ENCODE measurements at regions not wholly inside any gene's neighbourhood (a gene's known extent, or its start where the extent isn't known, plus 50 kb on each side); places are given as distances from the start of the nearest gene placed in this dataset.

GRCh38 chr7:37541810-37542443 is 93.3 kb upstream of the ELMO1 start:
- H4K20me1 ChIP-seq (ENCODE audit: insufficient read depth): no peaks in the 10 kb centered on the region
- no peak overlapping the region for H3K27ac ChIP-seq
- H3K79me2 ChIP-seq (ENCODE audit: insufficient read depth, low read depth): no peaks in the 10 kb centered on the region
- peaks cover 11% of the 10 kb centered on the region for H3K4me1 ChIP-seq (ENCODE audit: low read depth, poor library complexity, severe bottlenecking)
- H3K36me3 ChIP-seq (ENCODE audit: insufficient read depth): no peaks in the 10 kb centered on the region
- H3K4me3 ChIP-seq (IDR thresholded peaks at IDR 0.05; ENCODE audit: insufficient read depth, low read depth, low read length): no peak overlapping the region
- H3K9ac ChIP-seq: no peak overlapping the region
- H3K4me2 ChIP-seq: peak overlapping the region; percentile 5; the same call in 1 of the 2 replicates
- no peak for TF ChIP-seq CTCF (conservative IDR thresholded peaks at IDR 0.05; ENCODE audit: low read depth, low read length)
- H3K27me3 ChIP-seq (ENCODE audit: insufficient read depth, low read depth): no peaks in the 10 kb centered on the region
- H2AFZ ChIP-seq (ENCODE audit: low read depth): no peak overlapping the region

- H3K9ac ChIP-seq: no peak overlapping the region
- H3K27me3 ChIP-seq (ENCODE audit: insufficient read depth, low read depth): no peaks in the 10 kb centered on the region
- H3K4me2 ChIP-seq: no peak overlapping the region
- no peak for TF ChIP-seq CTCF (conservative IDR thresholded peaks at IDR 0.05; ENCODE audit: low read depth, low read length)
- no peak overlapping the region for H3K27ac ChIP-seq
- H3K4me3 ChIP-seq (IDR thresholded peaks at IDR 0.05; ENCODE audit: insufficient read depth, low read depth, low read length): no peak overlapping the region
- peaks cover 11% of the 10 kb centered on the region for H3K4me1 ChIP-seq (ENCODE audit: low read depth, poor library complexity, severe bottlenecking)
- no peak overlapping the region for H2AFZ ChIP-seq (ENCODE audit: low read depth)
- H4K20me1 ChIP-seq (ENCODE audit: insufficient read depth): no peaks in the 10 kb centered on the region
- H3K79me2 ChIP-seq (ENCODE audit: insufficient read depth, low read depth): no peaks in the 10 kb centered on the region
- H3K36me3 ChIP-seq (ENCODE audit: insufficient read depth): no peaks in the 10 kb centered on the region
These were observed 97.2 kb upstream of the ELMO1 start for GRCh38 chr7:37545619-37546534.

GRCh38 chr7:37546677-37547076 is 98.0 kb upstream of the ELMO1 start:
- Histone ChIP-seq H4K20me1 (ENCODE audit: insufficient read depth) (no peaks in the 10 kb centered on the region), H3K9ac (no peak overlapping the region), H3K4me1 (ENCODE audit: low read depth, poor library complexity, severe bottlenecking) (peaks cover 7% of the 10 kb centered on the region), H3K79me2 (ENCODE audit: insufficient read depth, low read depth) (no peaks in the 10 kb centered on the region), H3K4me2 (no peak overlapping the region), H3K27me3 (ENCODE audit: insufficient read depth, low read depth) (no peaks in the 10 kb centered on the region), H2AFZ (ENCODE audit: low read depth) (no peak overlapping the region), H3K27ac (no peak overlapping the region), H3K4me3 (IDR thresholded peaks at IDR 0.05; ENCODE audit: insufficient read depth, low read depth, low read length) (no peak overlapping the region), H3K36me3 (ENCODE audit: insufficient read depth) (no peaks in the 10 kb centered on the region)
- TF ChIP-seq CTCF (conservative IDR thresholded peaks at IDR 0.05; ENCODE audit: low read depth, low read length): no peak

GRCh38 chr7:37549076-37549931 is 100.6 kb upstream of the ELMO1 start:
- H3K4me3 ChIP-seq (IDR thresholded peaks at IDR 0.05; ENCODE audit: insufficient read depth, low read depth, low read length): no peak overlapping the region

More at GRCh38 chr7:37549076-37549931, 100.6 kb upstream of the ELMO1 start:
- H3K27me3 ChIP-seq (ENCODE audit: insufficient read depth, low read depth): no peaks in the 10 kb centered on the region
- H3K27ac ChIP-seq: no peak overlapping the region
- no peak overlapping the region for H3K9ac ChIP-seq
- TF ChIP-seq CTCF (conservative IDR thresholded peaks at IDR 0.05; ENCODE audit: low read depth, low read length): no peak
- no peak overlapping the region for H2AFZ ChIP-seq (ENCODE audit: low read depth)
- H3K4me2 ChIP-seq: no peak overlapping the region
- no peaks in the 10 kb centered on the region for H3K4me1 ChIP-seq (ENCODE audit: low read depth, poor library complexity, severe bottlenecking)
- no peaks in the 10 kb centered on the region for H3K36me3 ChIP-seq (ENCODE audit: insufficient read depth)
- no peaks in the 10 kb centered on the region for H4K20me1 ChIP-seq (ENCODE audit: insufficient read depth)
- H3K79me2 ChIP-seq (ENCODE audit: insufficient read depth, low read depth): no peaks in the 10 kb centered on the region
